ENCODE measurements at regions not wholly inside any gene's neighbourhood (a gene's known extent, or its start where the extent isn't known, plus 50 kb on each side); places are given as distances from the start of the nearest gene placed in this dataset.

- intact Hi-C loops (cut with micrococcal nuclease): no loop called here
These were observed 102.2 kb upstream of the CELF4 start for GRCh38 chr18:37667836-37668235.

GRCh38 chr18:37666991-37667390, 101.4 kb upstream of the CELF4 start:
- Mint-ChIP-seq H3K4me1 (ENCODE audit: low read depth) (no peaks in the 10 kb centered on the region), H3K27me3 (ENCODE audit: insufficient read depth) (no peaks in the 10 kb centered on the region), H3K27ac (no peak overlapping the region), H3K36me3 (ENCODE audit: low read depth) (no peaks in the 10 kb centered on the region), H3K4me3 (no peak overlapping the region), H3K9me3 (no peaks in the 10 kb centered on the region)
- intact Hi-C loops (cut with micrococcal nuclease): no loop called here
- DNase-seq (ENCODE audit: low spot score): no peak

More at GRCh38 chr18:37667836-37668235, 102.2 kb upstream of the CELF4 start:
- no peak overlapping the region for H3K4me3 Mint-ChIP-seq
- H3K36me3 Mint-ChIP-seq (ENCODE audit: low read depth): no peaks in the 10 kb centered on the region
- no peaks in the 10 kb centered on the region for H3K27me3 Mint-ChIP-seq (ENCODE audit: insufficient read depth)
- DNase-seq (ENCODE audit: low spot score): no peak
- no peak overlapping the region for H3K27ac Mint-ChIP-seq
- H3K9me3 Mint-ChIP-seq: no peaks in the 10 kb centered on the region
- H3K4me1 Mint-ChIP-seq (ENCODE audit: low read depth): no peaks in the 10 kb centered on the region

DNA sequence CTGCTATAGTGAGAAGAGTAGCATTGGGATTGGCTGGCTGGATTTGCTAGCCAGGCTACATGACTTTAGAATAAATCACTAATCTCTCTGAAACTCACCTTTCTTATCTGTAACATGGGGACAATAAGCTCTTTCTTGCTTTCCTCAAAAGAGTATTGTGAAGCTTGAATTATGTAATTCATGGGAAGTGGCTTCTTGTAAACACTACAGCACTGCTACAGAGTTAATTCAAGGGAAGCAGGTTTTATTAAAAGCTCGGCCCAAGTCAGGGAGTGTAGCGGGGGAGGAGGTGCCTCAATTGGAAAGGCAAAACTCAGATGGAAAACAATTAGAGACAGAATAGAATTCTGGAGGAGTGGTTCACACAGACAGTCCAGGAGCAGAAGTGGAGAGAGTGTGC, 100.9 kb upstream of the CELF4 start:
- Mint-ChIP-seq H3K27me3 (ENCODE audit: insufficient read depth) (no peaks in the 10 kb centered on the region), H3K4me3 (no peak overlapping the region), H3K27ac (no peak overlapping the region), H3K36me3 (ENCODE audit: low read depth) (no peaks in the 10 kb centered on the region), H3K4me1 (ENCODE audit: low read depth) (no peaks in the 10 kb centered on the region), H3K9me3 (no peaks in the 10 kb centered on the region)
- DNase-seq (ENCODE audit: low spot score): no peak
- intact Hi-C loops (cut with micrococcal nuclease): no loop called here

DNA sequence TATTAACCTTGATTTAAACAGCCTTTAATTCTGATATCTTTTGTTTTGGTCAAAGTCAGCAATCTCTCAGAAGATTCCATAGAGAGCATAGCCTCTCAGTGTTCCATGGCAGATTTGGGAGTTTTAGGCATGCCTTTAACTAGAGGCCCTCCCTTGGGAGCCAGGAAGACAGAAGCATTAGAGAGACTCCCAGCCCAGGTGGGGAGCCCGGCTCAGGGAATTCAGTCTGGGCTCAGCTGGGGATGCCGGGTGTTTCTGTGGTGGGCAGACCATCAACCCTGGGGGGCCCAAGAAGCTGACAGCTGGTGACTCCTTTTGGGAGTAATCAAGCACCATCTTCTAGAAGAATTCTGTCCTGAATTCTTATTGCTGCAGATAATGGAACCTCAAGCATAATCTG, 99.7 kb upstream of the CELF4 start:
- no peak overlapping the region for H3K27ac Mint-ChIP-seq
- H3K4me3 Mint-ChIP-seq: no peak overlapping the region
- H3K27me3 Mint-ChIP-seq (ENCODE audit: insufficient read depth): no peaks in the 10 kb centered on the region
- H3K36me3 Mint-ChIP-seq (ENCODE audit: low read depth): no peaks in the 10 kb centered on the region
- intact Hi-C loops (cut with micrococcal nuclease): no loop called here
- no peaks in the 10 kb centered on the region for H3K4me1 Mint-ChIP-seq (ENCODE audit: low read depth)
- DNase-seq (ENCODE audit: low spot score): no peak
- H3K9me3 Mint-ChIP-seq: no peaks in the 10 kb centered on the region

- H3K36me3 Mint-ChIP-seq (ENCODE audit: low read depth): no peaks in the 10 kb centered on the region
- DNase-seq (ENCODE audit: low spot score): no peak
- H3K4me3 Mint-ChIP-seq: no peak overlapping the region
- no peak overlapping the region for H3K27ac Mint-ChIP-seq
- intact Hi-C loops (cut with micrococcal nuclease): no loop called here
- H3K9me3 Mint-ChIP-seq: no peaks in the 10 kb centered on the region
- no peaks in the 10 kb centered on the region for H3K27me3 Mint-ChIP-seq (ENCODE audit: insufficient read depth)
- no peaks in the 10 kb centered on the region for H3K4me1 Mint-ChIP-seq (ENCODE audit: low read depth)
These were observed 97.8 kb upstream of the CELF4 start for GRCh38 chr18:37663446-37663845.

DNA sequence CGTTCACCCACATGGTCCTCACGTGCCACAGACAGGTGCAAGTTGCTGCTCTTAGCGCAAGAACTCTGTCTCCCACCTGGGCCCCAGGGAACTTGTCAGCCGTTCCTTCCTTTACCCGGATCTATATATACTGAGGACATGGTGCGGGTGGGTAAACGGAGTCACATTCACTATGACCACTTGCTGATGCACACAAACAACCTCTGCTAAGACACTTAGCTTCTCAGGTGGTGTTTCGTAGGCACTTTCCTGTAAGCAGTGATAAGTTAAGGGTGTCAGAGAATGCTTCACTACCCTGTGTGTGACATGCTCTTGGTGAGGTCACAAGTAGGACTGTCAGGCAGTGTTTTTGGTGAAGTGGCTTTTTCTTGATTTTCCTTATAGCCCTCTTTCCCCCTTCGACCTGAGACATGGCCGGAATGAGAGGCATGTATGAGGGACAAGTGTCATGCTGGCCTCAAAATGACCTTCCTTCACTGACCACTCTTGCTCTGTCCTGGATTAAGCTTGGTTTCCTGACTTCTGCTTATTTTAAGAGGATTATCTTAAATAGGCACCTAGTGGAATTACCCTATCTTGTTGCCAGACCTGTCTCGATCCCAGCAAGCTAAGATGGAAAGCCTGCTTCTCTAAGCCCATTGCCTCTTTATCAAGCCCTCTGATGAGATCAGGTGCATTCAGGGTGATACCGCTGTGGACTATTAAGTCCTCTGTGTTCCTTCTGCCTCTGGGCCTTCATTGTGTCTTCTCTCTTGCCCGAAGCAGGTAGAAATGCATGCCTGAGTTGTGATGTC, 97.1 kb upstream of the CELF4 start:
- Mint-ChIP-seq H3K4me1 (ENCODE audit: low read depth) (no peaks in the 10 kb centered on the region), H3K36me3 (ENCODE audit: low read depth) (no peaks in the 10 kb centered on the region), H3K27me3 (ENCODE audit: insufficient read depth) (no peaks in the 10 kb centered on the region), H3K4me3 (no peak overlapping the region), H3K27ac (no peak overlapping the region), H3K9me3 (no peaks in the 10 kb centered on the region)
- intact Hi-C loops (cut with micrococcal nuclease): no loop called here
- no peak for DNase-seq (ENCODE audit: low spot score)

DNA sequence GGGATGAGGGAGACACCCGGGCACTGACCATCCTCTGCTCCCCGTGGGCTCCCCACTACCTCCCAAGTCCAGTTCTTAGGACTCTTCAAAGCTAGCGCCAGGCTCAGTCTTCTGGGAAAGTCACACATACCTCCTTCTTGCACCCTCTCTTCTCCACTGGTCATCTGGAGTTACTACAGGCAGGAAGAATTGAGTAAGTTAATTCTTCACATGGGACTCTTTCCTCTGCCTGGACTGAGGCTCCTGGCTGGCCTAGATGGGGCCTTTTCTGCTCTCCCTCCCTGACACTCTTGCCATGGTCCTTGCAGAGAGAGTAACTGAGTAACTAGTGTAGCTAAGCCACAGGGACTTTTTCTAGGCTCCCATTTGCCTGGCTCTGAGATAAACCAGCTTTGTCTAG, 96.5 kb upstream of the CELF4 start:
- H3K9me3 Mint-ChIP-seq: no peaks in the 10 kb centered on the region
- H3K36me3 Mint-ChIP-seq (ENCODE audit: low read depth): no peaks in the 10 kb centered on the region
- intact Hi-C loops (cut with micrococcal nuclease): no loop called here
- no peaks in the 10 kb centered on the region for H3K27me3 Mint-ChIP-seq (ENCODE audit: insufficient read depth)
- no peak overlapping the region for H3K27ac Mint-ChIP-seq
- no peak for DNase-seq (ENCODE audit: low spot score)
- H3K4me1 Mint-ChIP-seq (ENCODE audit: low read depth): no peaks in the 10 kb centered on the region
- no peak overlapping the region for H3K4me3 Mint-ChIP-seq

DNA sequence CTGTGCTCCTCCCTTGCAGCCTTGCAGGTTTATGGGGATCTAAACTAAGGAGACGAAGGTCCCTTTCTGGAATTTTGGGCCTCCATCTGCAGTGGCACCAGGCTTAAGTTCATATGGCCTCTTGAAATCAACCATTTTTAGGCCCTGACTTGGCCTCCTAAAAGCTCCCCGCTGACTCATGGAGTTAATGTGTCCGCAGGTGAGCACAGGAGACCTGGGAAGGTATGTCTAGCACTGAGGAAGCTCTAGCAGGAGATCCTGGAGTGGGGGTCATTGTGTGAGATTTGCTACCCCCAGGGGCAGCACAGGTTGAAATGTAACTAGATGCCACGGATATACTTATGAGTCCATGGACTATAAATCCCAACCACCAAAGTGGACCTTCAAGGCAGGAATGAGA, 95.9 kb upstream of the CELF4 start:
- no peaks in the 10 kb centered on the region for H3K36me3 Mint-ChIP-seq (ENCODE audit: low read depth)
- H3K27ac Mint-ChIP-seq: no peak overlapping the region
- no peaks in the 10 kb centered on the region for H3K4me1 Mint-ChIP-seq (ENCODE audit: low read depth)
- no peak overlapping the region for H3K4me3 Mint-ChIP-seq
- H3K27me3 Mint-ChIP-seq (ENCODE audit: insufficient read depth): no peaks in the 10 kb centered on the region
- H3K9me3 Mint-ChIP-seq: no peaks in the 10 kb centered on the region
- DNase-seq (ENCODE audit: low spot score): no peak
- intact Hi-C loops (cut with micrococcal nuclease): no loop called here

GRCh38 chr18:37661061-37661460, 95.5 kb upstream of the CELF4 start:
- H3K36me3 Mint-ChIP-seq (ENCODE audit: low read depth): no peaks in the 10 kb centered on the region
- no peak overlapping the region for H3K4me3 Mint-ChIP-seq
- DNase-seq (ENCODE audit: low spot score): no peak
- H3K9me3 Mint-ChIP-seq: no peaks in the 10 kb centered on the region
- intact Hi-C loops (cut with micrococcal nuclease): no loop called here
- no peak overlapping the region for H3K27ac Mint-ChIP-seq
- H3K4me1 Mint-ChIP-seq (ENCODE audit: low read depth): no peaks in the 10 kb centered on the region
- no peaks in the 10 kb centered on the region for H3K27me3 Mint-ChIP-seq (ENCODE audit: insufficient read depth)

DNA sequence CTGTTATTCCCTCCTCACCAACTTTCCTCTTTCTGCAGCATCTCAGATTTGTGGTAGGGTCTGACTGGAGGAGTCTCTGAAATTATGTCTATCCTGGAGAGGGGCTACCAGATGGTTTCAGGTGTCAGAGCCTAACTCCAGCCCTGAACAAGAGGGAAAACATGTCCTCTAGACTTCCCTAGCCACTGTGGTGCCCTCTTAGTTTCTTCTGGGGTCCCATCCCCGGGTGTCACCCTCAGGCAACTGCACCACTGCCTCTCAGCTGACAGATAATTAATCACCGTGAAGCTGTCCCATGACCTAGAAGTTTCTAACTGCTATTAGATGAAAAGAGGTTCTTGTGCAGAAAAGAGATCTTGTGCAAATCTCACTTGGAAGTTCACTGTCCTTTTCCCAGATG, 95.1 kb upstream of the CELF4 start:
- intact Hi-C loops (cut with micrococcal nuclease): no loop called here
- H3K4me1 Mint-ChIP-seq (ENCODE audit: low read depth): no peaks in the 10 kb centered on the region
- no peak for DNase-seq (ENCODE audit: low spot score)
- H3K9me3 Mint-ChIP-seq: no peaks in the 10 kb centered on the region
- H3K36me3 Mint-ChIP-seq (ENCODE audit: low read depth): no peaks in the 10 kb centered on the region
- no peak overlapping the region for H3K4me3 Mint-ChIP-seq
- H3K27me3 Mint-ChIP-seq (ENCODE audit: insufficient read depth): no peaks in the 10 kb centered on the region
- H3K27ac Mint-ChIP-seq: no peak overlapping the region

DNA sequence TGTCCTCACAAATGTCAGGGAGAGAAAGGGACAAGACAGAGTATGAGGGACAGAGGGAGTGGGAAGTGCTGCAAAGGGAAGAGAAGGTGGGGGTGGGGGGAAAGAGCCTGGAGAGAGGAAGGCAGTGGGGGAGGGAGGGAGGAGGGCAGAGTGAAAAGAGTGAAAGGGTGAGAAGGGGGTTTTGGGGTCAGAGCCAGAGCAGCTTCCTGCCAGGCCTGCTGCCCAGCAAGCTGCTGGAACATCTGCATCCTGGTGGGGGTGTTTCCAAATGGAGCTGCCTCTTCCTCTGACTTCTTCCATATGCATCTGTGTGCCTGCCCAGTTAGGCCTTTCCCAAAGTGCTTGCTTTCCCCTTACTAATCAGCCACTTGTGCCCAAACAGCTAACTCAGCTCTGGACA, 94.3 kb upstream of the CELF4 start:
- Mint-ChIP-seq H3K9me3 (no peaks in the 10 kb centered on the region), H3K36me3 (ENCODE audit: low read depth) (no peaks in the 10 kb centered on the region), H3K27me3 (ENCODE audit: insufficient read depth) (no peaks in the 10 kb centered on the region), H3K4me3 (no peak overlapping the region), H3K4me1 (ENCODE audit: low read depth) (no peaks in the 10 kb centered on the region), H3K27ac (no peak overlapping the region)
- DNase-seq (ENCODE audit: low spot score): no peak
- intact Hi-C loops (cut with micrococcal nuclease): no loop called here

DNA sequence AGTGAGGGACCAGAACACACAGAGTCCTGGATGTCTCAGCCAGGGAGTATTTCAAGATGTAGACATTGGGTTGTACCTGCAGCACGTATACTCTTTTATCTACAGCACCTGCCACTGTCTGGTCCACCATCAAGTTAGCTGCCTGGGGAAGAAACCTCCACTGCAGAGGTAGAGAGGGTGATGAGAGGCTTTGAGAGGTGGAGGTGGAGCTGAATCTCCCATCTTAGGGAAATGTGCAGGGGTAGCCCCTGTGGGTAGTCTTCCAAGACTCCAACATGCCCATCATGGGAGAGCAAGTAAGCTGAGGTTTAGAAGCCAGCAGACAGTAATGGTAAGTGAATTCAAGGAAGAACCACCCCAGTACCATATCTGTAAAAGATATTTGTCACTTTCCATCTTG, 93.3 kb upstream of the CELF4 start:
- intact Hi-C loops (cut with micrococcal nuclease): no loop called here
- DNase-seq (ENCODE audit: low spot score): no peak
- Mint-ChIP-seq H3K27me3 (ENCODE audit: insufficient read depth) (no peaks in the 10 kb centered on the region), H3K27ac (no peak overlapping the region), H3K4me3 (no peak overlapping the region), H3K9me3 (no peaks in the 10 kb centered on the region), H3K36me3 (ENCODE audit: low read depth) (no peaks in the 10 kb centered on the region), H3K4me1 (ENCODE audit: low read depth) (no peaks in the 10 kb centered on the region)

DNA sequence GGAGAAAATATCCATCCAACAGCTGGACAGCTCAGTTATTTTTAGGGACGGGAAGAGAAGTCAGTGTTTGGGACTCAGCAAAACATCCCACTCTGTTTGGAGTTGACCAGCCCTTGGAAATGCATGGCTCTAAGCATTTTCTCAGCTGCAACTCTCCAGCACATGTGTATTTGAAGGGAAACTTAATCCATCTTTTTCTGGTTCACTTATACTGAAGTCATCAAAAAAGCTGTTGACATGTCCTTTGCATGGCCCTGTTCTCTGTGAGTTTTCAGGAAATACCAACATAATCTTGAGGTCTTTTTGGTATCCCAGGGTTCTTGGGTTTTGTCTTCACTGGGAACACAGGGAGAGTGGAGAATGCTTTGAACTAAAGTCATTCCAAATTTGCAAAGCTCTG, 91.9 kb upstream of the CELF4 start:
- no peak overlapping the region for H3K4me3 Mint-ChIP-seq
- no peaks in the 10 kb centered on the region for H3K9me3 Mint-ChIP-seq
- DNase-seq (ENCODE audit: low spot score): no peak
- no peak overlapping the region for H3K27ac Mint-ChIP-seq
- intact Hi-C loops (cut with micrococcal nuclease): no loop called here
- H3K36me3 Mint-ChIP-seq (ENCODE audit: low read depth): no peaks in the 10 kb centered on the region
- H3K27me3 Mint-ChIP-seq (ENCODE audit: insufficient read depth): no peaks in the 10 kb centered on the region
- no peaks in the 10 kb centered on the region for H3K4me1 Mint-ChIP-seq (ENCODE audit: low read depth)

DNA sequence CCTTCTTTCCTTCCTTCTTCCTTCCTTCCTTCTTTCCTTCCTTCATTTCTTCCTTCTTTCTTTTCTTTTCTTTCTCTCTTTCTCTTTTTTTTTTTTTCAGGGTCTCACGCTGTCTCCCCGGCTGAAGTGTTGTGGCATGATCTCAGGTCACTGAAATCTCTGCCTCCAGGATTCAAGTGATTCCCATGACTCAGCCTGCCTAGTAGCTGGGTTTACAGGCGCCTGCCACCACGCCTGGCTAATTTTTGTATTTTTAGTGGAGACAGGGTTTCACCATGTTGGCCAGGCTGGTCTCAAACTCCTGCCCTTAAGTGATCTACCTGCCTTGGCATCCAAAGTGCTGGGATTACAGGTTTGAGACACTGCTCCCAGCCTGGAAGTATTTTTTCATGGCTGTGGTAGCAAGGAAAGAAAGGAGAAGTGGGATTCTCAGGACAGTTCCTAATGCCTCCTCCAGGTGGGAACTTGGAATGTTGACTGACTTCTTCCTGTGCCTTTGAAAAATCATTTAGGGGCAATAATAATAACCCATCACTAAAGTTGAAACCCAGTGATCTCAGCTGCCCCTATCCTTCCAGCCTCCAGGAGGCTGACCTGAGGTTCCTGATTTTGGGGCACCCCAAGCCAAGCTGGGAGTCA, 89.3 kb upstream of the CELF4 start:
- no peak overlapping the region for H3K4me3 Mint-ChIP-seq
- intact Hi-C loops (cut with micrococcal nuclease): no loop called here
- no peak for DNase-seq (ENCODE audit: low spot score)
- H3K4me1 Mint-ChIP-seq (ENCODE audit: low read depth): no peaks in the 10 kb centered on the region
- no peak overlapping the region for H3K27ac Mint-ChIP-seq
- H3K9me3 Mint-ChIP-seq: no peaks in the 10 kb centered on the region
- no peaks in the 10 kb centered on the region for H3K36me3 Mint-ChIP-seq (ENCODE audit: low read depth)
- H3K27me3 Mint-ChIP-seq (ENCODE audit: insufficient read depth): no peaks in the 10 kb centered on the region

All from activated T-helper 1 cell treated with anti-CD3 and anti-CD28 coated beads, Interleukin-12 subunit alpha, Interleukin-12 subunit beta, Interleukin-2, Interleukin-4 antibody, amounts not matched to agents 30 ng/mL and 10 ng/mL and 1 ng/mL, durations not matched to agents 14 hours and 24 hours and 36 hours (primary cell).